ENCODE measurements at regions not wholly inside any gene's neighbourhood (a gene's known extent, or its start where the extent isn't known, plus 50 kb on each side); places are given as distances from the start of the nearest gene placed in this dataset.

DNA sequence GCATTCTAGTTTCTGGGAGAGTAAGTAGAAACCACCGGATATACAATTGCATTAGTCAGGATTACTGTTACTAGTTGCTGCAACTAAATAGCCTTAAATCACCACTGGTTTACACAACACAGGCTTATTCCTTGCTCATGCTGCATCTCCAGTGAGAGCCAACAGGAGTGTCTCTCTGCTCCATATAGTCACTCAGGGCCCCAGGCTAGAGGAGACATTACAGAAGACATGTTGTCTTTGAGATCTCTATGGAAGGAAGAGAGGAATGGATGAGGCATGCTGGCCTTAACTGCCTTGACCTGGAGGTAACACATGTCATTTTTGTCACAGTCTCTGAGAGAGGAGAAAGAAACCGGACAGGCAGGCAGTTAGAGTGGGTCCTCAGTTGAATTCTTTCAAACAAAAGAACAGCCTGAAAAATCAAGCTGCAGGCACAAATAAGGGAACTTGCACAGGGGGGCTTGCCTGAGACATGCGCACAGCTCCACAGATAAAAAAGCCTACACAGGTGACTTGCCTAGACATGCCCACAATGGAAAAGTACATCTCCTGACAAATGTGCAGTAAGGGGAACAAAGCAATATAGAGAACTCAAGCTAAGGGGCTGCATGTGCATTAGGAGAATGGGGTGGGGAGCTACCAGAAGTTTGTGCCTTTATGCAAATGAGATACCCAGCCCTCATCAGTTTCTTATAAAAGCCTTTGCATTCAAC, 348.0 kb downstream of the TYW1 start (continued):
- TF ChIP-seq, protein P1, sequence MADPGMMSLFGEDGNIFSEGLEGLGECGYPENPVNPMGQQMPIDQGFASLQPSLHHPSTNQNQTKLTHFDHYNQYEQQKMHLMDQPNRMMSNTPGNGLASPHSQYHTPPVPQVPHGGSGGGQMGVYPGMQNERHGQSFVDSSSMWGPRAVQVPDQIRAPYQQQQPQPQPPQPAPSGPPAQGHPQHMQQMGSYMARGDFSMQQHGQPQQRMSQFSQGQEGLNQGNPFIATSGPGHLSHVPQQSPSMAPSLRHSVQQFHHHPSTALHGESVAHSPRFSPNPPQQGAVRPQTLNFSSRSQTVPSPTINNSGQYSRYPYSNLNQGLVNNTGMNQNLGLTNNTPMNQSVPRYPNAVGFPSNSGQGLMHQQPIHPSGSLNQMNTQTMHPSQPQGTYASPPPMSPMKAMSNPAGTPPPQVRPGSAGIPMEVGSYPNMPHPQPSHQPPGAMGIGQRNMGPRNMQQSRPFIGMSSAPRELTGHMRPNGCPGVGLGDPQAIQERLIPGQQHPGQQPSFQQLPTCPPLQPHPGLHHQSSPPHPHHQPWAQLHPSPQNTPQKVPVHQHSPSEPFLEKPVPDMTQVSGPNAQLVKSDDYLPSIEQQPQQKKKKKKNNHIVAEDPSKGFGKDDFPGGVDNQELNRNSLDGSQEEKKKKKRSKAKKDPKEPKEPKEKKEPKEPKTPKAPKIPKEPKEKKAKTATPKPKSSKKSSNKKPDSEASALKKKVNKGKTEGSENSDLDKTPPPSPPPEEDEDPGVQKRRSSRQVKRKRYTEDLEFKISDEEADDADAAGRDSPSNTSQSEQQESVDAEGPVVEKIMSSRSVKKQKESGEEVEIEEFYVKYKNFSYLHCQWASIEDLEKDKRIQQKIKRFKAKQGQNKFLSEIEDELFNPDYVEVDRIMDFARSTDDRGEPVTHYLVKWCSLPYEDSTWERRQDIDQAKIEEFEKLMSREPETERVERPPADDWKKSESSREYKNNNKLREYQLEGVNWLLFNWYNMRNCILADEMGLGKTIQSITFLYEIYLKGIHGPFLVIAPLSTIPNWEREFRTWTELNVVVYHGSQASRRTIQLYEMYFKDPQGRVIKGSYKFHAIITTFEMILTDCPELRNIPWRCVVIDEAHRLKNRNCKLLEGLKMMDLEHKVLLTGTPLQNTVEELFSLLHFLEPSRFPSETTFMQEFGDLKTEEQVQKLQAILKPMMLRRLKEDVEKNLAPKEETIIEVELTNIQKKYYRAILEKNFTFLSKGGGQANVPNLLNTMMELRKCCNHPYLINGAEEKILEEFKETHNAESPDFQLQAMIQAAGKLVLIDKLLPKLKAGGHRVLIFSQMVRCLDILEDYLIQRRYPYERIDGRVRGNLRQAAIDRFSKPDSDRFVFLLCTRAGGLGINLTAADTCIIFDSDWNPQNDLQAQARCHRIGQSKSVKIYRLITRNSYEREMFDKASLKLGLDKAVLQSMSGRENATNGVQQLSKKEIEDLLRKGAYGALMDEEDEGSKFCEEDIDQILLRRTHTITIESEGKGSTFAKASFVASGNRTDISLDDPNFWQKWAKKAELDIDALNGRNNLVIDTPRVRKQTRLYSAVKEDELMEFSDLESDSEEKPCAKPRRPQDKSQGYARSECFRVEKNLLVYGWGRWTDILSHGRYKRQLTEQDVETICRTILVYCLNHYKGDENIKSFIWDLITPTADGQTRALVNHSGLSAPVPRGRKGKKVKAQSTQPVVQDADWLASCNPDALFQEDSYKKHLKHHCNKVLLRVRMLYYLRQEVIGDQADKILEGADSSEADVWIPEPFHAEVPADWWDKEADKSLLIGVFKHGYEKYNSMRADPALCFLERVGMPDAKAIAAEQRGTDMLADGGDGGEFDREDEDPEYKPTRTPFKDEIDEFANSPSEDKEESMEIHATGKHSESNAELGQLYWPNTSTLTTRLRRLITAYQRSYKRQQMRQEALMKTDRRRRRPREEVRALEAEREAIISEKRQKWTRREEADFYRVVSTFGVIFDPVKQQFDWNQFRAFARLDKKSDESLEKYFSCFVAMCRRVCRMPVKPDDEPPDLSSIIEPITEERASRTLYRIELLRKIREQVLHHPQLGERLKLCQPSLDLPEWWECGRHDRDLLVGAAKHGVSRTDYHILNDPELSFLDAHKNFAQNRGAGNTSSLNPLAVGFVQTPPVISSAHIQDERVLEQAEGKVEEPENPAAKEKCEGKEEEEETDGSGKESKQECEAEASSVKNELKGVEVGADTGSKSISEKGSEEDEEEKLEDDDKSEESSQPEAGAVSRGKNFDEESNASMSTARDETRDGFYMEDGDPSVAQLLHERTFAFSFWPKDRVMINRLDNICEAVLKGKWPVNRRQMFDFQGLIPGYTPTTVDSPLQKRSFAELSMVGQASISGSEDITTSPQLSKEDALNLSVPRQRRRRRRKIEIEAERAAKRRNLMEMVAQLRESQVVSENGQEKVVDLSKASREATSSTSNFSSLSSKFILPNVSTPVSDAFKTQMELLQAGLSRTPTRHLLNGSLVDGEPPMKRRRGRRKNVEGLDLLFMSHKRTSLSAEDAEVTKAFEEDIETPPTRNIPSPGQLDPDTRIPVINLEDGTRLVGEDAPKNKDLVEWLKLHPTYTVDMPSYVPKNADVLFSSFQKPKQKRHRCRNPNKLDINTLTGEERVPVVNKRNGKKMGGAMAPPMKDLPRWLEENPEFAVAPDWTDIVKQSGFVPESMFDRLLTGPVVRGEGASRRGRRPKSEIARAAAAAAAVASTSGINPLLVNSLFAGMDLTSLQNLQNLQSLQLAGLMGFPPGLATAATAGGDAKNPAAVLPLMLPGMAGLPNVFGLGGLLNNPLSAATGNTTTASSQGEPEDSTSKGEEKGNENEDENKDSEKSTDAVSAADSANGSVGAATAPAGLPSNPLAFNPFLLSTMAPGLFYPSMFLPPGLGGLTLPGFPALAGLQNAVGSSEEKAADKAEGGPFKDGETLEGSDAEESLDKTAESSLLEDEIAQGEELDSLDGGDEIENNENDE (IDR thresholded peaks at IDR 0.05; ENCODE audit: insufficient replicate concordance, low read length): no peak
- no peak for TF ChIP-seq KDM1A (IDR thresholded peaks at IDR 0.05; ENCODE audit: borderline replicate concordance, low read length)
- TF ChIP-seq BRCA1 (IDR thresholded peaks at IDR 0.05; ENCODE audit: low read depth, low read length): no peak
- no peak for TF ChIP-seq TAF7 (optimal IDR thresholded peaks at IDR 0.05; ENCODE audit: borderline replicate concordance, low read depth, low read length)
- TF ChIP-seq PHF8 (conservative IDR thresholded peaks at IDR 0.05; ENCODE audit: low read depth, low read length): no peak
- TF ChIP-seq HDAC6 (IDR thresholded peaks at IDR 0.05; ENCODE audit: low read depth, low read length): no peak
- no peak for TF ChIP-seq EGR1 (IDR thresholded peaks at IDR 0.05; ENCODE audit: borderline replicate concordance, low read depth, low read length)
- TF ChIP-seq, protein P2, sequence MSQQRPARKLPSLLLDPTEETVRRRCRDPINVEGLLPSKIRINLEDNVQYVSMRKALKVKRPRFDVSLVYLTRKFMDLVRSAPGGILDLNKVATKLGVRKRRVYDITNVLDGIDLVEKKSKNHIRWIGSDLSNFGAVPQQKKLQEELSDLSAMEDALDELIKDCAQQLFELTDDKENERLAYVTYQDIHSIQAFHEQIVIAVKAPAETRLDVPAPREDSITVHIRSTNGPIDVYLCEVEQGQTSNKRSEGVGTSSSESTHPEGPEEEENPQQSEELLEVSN (IDR thresholded peaks at IDR 0.05): no peak
- TF ChIP-seq RNF2 (IDR thresholded peaks at IDR 0.05; ENCODE audit: borderline replicate concordance, low read depth, low read length, missing control alignments, poor library complexity, severe bottlenecking): no peak
- TF ChIP-seq NRF1 (IDR thresholded peaks at IDR 0.05; ENCODE audit: low read depth, low read length): no peak

Measured in H1 (cell line).